GM12891 (cell line): ENCODE measurements at regions not wholly inside any gene's neighbourhood (a gene's known extent, or its start where the extent isn't known, plus 50 kb on each side); places are given as distances from the start of the nearest gene placed in this dataset.

Experiments
- POLR2A ChIP-seq: IDR thresholded peaks from 2 replicates; pipeline ENCODE4 v1.6.1; 2011; ENCODE audit warnings: low read depth, low read length, control low read depth
- POLR2AphosphoS5 ChIP-seq: IDR thresholded peaks from 2 replicates; pipeline ENCODE4 v1.6.1; 2011; ENCODE audit warnings: low read depth, low read length, control low read depth
- POU2F2 ChIP-seq: IDR thresholded peaks from 2 replicates; pipeline ENCODE4 v1.6.1; 2011; ENCODE audit warnings: low read depth, mild to moderate bottlenecking, control low read depth, low read length, moderate library complexity
- SPI1 ChIP-seq: IDR thresholded peaks from 2 replicates; pipeline ENCODE4 v1.6.1; 2011; ENCODE audit warnings: low read depth, low read length, control low read depth
- TAF1 ChIP-seq: IDR thresholded peaks from 2 replicates; pipeline ENCODE4 v1.6.1; 2011; ENCODE audit warnings: low read depth, low read length, control low read depth

DNA sequence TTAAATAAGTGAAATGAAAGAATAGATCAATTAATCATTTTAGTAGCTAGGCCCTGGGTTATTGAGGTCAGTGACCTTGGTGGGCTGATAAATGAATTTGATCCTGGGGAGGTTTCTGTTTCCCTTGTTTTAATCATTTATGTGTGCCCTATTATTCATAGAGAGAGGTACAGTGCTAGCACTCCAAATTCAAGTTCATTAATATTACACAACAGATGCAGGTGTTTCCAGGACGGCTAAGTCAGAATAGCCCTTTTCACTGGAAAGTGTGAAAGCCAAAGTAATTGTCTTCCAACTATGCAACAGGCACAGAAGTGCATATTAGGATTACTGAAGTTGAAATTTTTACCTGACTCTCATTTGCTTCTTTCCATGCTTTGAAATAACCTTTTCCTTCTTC is 61.7 kb upstream of the SGK1 start:
- no peak for TF ChIP-seq POLR2A
- TF ChIP-seq TAF1 = no peak
- no peak for TF ChIP-seq POLR2AphosphoS5
- TF ChIP-seq SPI1 = no peak
- TF ChIP-seq POU2F2 = no peak
